ENCODE measurements at regions not wholly inside any gene's neighbourhood (a gene's known extent, or its start where the extent isn't known, plus 50 kb on each side); places are given as distances from the start of the nearest gene placed in this dataset.

- TF ChIP-seq YY1 (IDR thresholded peaks at IDR 0.05; ENCODE audit: insufficient read depth, insufficient read length) (no peak), ZNF274 (IDR thresholded peaks at IDR 0.05; ENCODE audit: low read depth, low read length) (no peak)
Observed at GRCh38 chr6:56375806-56376205, 128.4 kb upstream of the COL21A1 start.
